GM21360 (cell line): ENCODE measurements at regions not wholly inside any gene's neighbourhood (a gene's known extent, or its start where the extent isn't known, plus 50 kb on each side); places are given as distances from the start of the nearest gene placed in this dataset.
"Not testable (repeated sequence)": the region's sequence is repeated elsewhere in the genome, so short reads cannot be mapped to it uniquely, and the experiment has no call there.

Experiments used
- ATAC-seq: cut with Tn5 transposase; IDR thresholded peaks from one replicate; pipeline ENCODE4 v1.9.1; 2021; ENCODE audit warnings: mild to moderate bottlenecking, moderate library complexity; ENCODE audit not compliant: unreplicated experiment

GRCh38 chr3:125645616-125646015, 50.3 kb upstream of the OSBPL11 start:
- ATAC-seq: no peak

- no peak for ATAC-seq
These were observed 51.3 kb upstream of the OSBPL11 start for GRCh38 chr3:125646581-125646980.

GRCh38 chr3:125647318-125648014, 52.2 kb upstream of the OSBPL11 start:
- no peak for ATAC-seq

- no peak for ATAC-seq
These were observed 55.9 kb upstream of the OSBPL11 start for GRCh38 chr3:125651244-125651643.

GRCh38 chr3:125652349-125652748, 57.1 kb upstream of the OSBPL11 start:
- ATAC-seq: no peak

GRCh38 chr3:125654526-125654925, 59.2 kb upstream of the OSBPL11 start:
- ATAC-seq: no peak

GRCh38 chr3:125662675-125663074, 67.4 kb upstream of the OSBPL11 start:
- no peak for ATAC-seq

- ATAC-seq: no peak
These were observed 75.1 kb upstream of the OSBPL11 start for GRCh38 chr3:125670352-125670751.

GRCh38 chr3:125670945-125671344, 75.6 kb upstream of the OSBPL11 start:
- no peak for ATAC-seq

GRCh38 chr3:125671461-125672243, 76.4 kb upstream of the OSBPL11 start:
- ATAC-seq: no peak

GRCh38 chr3:125675791-125676190, 80.5 kb upstream of the OSBPL11 start:
- no peak for ATAC-seq

GRCh38 chr3:125679258-125679657, 84.0 kb upstream of the OSBPL11 start:
- no peak for ATAC-seq

GRCh38 chr3:125681146-125681545, 85.8 kb upstream of the OSBPL11 start:
- no peak for ATAC-seq

- ATAC-seq: not testable (repeated sequence)
These were observed 86.6 kb upstream of the OSBPL11 start for GRCh38 chr3:125681906-125682305.

GRCh38 chr3:125682610-125683009, 87.3 kb upstream of the OSBPL11 start:
- not testable (repeated sequence) for ATAC-seq

GRCh38 chr3:125683067-125683829, 88.0 kb upstream of the OSBPL11 start:
- no peak for ATAC-seq

GRCh38 chr3:125684199-125684598, 88.9 kb upstream of the OSBPL11 start:
- ATAC-seq: no peak

GRCh38 chr3:125685741-125686140, 90.4 kb upstream of the OSBPL11 start:
- not testable (repeated sequence) for ATAC-seq

- no peak for ATAC-seq
These were observed 97.1 kb upstream of the OSBPL11 start for GRCh38 chr3:125692361-125692760.

- ATAC-seq: no peak
These were observed 98.6 kb upstream of the OSBPL11 start for GRCh38 chr3:125693887-125694286.

GRCh38 chr3:125694761-125695294, 99.5 kb upstream of the OSBPL11 start:
- ATAC-seq: no peak
